Breast epithelium (tissue), 4 donors: ENCODE measurements at regions not wholly inside any gene's neighbourhood (a gene's known extent, or its start where the extent isn't known, plus 50 kb on each side); places are given as distances from the start of the nearest gene placed in this dataset.

Experiments used
- DNase-seq, 2 donors: peaks; one replicate each; pipeline ENCODE4 v3.0.0-alpha.2; 2019; ENCODE audit warnings: low spot score in 2 of 2
- H3K27ac ChIP-seq, 2 donors: fragments of 200-600 bp; sonication (generic) in 1 of 2; one replicate each; pipeline ENCODE4 v1.5.1; 2016 to 2019; ENCODE audit warnings: mild to moderate bottlenecking in 1 of 2
- H3K27me3 ChIP-seq, 2 donors: fragments of 200-600 bp; sonication (generic) in 1 of 2; one replicate each; pipeline versions ENCODE4 v1.5.1 to v1.6.0; 2017 to 2019; ENCODE audit warnings: control low read depth in 1 of 2, mild to moderate bottlenecking in 1 of 2
- H3K36me3 ChIP-seq: fragments of 200-600 bp; one replicate; pipeline ENCODE4 v1.5.1; 2019
- H3K4me1 ChIP-seq, 2 donors: fragments of 200-600 bp; sonication (generic); one replicate each; pipeline ENCODE4 v1.5.1; 2016 to 2019; ENCODE audit warnings: control low read depth in 1 of 2
- H3K4me3 ChIP-seq, 3 donors: fragments of 200-600 bp; sonication (generic); 1 replicate in 2 of 3; 2 replicates in 1 of 3; pipeline ENCODE4 v1.5.1; 2016 to 2019; ENCODE audit warnings: mild to moderate bottlenecking in 3 of 3, moderate library complexity in 2 of 3
- H3K9me3 ChIP-seq, 2 donors: fragments of 200-600 bp; sonication (generic) in 1 of 2; one replicate each; pipeline ENCODE4 v1.5.1; 2016 to 2019; ENCODE audit warnings: control low read depth in 1 of 2
- CTCF ChIP-seq, 3 donors: fragments of 450-650 bp; IDR thresholded peaks; one replicate each; pipeline ENCODE4 v1.5.1; 2016 to 2017; ENCODE audit warnings: antibody characterized with exemption in 3 of 3, mild to moderate bottlenecking in 3 of 3, moderate library complexity in 3 of 3
- POLR2A ChIP-seq: fragments of 450-650 bp; IDR thresholded peaks from one replicate; pipeline ENCODE4 v1.6.1; 2016; ENCODE audit warnings: antibody characterized with exemption, mild to moderate bottlenecking, moderate library complexity
- POLR2AphosphoS5 ChIP-seq, 3 donors: sonication (generic); formaldehyde crosslinking; IDR thresholded peaks; one replicate each; pipeline ENCODE4 v1.6.1; 2017; ENCODE audit warnings: antibody characterized with exemption in 3 of 3
- intact Hi-C: fragments of 100-400 bp; cut with DNase I; formaldehyde crosslinking; loops from one replicate; pipeline ENCODE4 v1.15.1; 2023; ENCODE audit warnings: low total_unique reads

- Histone ChIP-seq H3K9me3 (no peaks in the 10 kb centered on the region), H3K4me1 (no peaks in the 10 kb centered on the region), H3K27ac (no peak overlapping the region), H3K27me3 (no peaks in the 10 kb centered on the region), H3K4me3 (no peak overlapping the region), H3K36me3 (no peaks in the 10 kb centered on the region)
- DNase-seq, result no peak
- TF ChIP-seq CTCF (IDR thresholded peaks at IDR 0.05) (no peak), POLR2A (no peak), POLR2AphosphoS5 (IDR thresholded peaks at IDR 0.05) (no peak)
- intact Hi-C loops, result no loop called here
Measured at GRCh38 chr18:28690836-28691495, 514.0 kb upstream of the CDH2 start.

DNA sequence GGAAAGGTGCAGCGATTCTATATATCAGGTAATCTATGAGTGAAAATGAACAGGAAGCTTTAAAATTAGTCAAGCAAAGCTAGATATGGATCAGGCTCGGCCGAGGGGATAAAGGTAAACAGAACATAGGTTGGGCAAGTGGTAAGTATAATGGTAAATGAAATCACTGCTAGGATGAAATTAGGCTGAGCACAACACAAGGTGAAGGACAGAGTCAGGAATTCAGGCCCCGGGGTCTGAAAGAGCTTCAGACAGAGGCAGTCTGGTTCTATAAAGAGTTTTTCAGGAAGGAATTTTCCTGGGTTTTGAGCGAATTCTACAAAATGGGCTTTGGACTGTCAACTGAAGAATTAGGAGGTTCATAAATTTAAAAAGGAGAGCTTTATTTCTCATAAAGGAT, 513.2 kb upstream of the CDH2 start:
- H3K36me3 ChIP-seq, result no peaks in the 10 kb centered on the region
- H3K4me1 ChIP-seq, result no peaks in the 10 kb centered on the region
- H3K9me3 ChIP-seq, result no peaks in the 10 kb centered on the region
- no peak overlapping the region for H3K4me3 ChIP-seq
- intact Hi-C loops, result no loop called here
- no peak overlapping the region for H3K27ac ChIP-seq
- no peak for TF ChIP-seq CTCF (IDR thresholded peaks at IDR 0.05)
- TF ChIP-seq POLR2A, result no peak
- TF ChIP-seq POLR2AphosphoS5 (IDR thresholded peaks at IDR 0.05), result no peak
- no peak for DNase-seq
- no peaks in the 10 kb centered on the region for H3K27me3 ChIP-seq

DNA sequence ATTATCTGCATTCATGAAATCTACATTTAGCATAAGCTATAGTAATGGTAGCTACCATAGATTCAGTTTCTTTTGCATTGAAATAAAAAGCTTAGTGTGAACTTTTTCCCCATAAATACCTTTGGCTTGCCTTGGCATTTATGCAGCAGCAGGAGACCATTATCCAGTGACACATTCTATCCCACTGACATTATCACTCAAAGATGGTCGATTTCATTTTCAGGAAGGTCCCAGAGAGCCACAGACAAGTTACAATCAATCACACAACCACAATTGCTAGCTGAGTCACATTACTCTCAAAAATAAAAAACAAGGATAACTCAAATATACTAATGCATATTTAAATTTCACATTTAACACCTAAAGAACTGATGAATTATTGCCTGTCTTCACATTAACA, 512.7 kb upstream of the CDH2 start:
- TF ChIP-seq CTCF (IDR thresholded peaks at IDR 0.05), result no peak
- TF ChIP-seq POLR2A, result no peak
- TF ChIP-seq POLR2AphosphoS5 (IDR thresholded peaks at IDR 0.05), result no peak

GRCh38 chr18:28684746-28685355, 507.9 kb upstream of the CDH2 start:
- H3K36me3 ChIP-seq, result no peaks in the 10 kb centered on the region
- no peaks in the 10 kb centered on the region for H3K9me3 ChIP-seq
- H3K4me3 ChIP-seq, result no peak overlapping the region
- TF ChIP-seq POLR2A (no peak), POLR2AphosphoS5 (IDR thresholded peaks at IDR 0.05) (no peak), CTCF (IDR thresholded peaks at IDR 0.05) (no peak)
- intact Hi-C loops, result no loop called here
- H3K27ac ChIP-seq, result no peak overlapping the region
- no peaks in the 10 kb centered on the region for H3K4me1 ChIP-seq
- no peaks in the 10 kb centered on the region for H3K27me3 ChIP-seq
- no peak for DNase-seq

More for the DNA sequence above, 512.7 kb upstream of the CDH2 start:
- Histone ChIP-seq H3K27ac (no peak overlapping the region), H3K4me3 (no peak overlapping the region), H3K9me3 (no peaks in the 10 kb centered on the region), H3K27me3 (no peaks in the 10 kb centered on the region), H3K4me1 (no peaks in the 10 kb centered on the region), H3K36me3 (no peaks in the 10 kb centered on the region)
- no peak for DNase-seq
- intact Hi-C loops, result no loop called here

DNA sequence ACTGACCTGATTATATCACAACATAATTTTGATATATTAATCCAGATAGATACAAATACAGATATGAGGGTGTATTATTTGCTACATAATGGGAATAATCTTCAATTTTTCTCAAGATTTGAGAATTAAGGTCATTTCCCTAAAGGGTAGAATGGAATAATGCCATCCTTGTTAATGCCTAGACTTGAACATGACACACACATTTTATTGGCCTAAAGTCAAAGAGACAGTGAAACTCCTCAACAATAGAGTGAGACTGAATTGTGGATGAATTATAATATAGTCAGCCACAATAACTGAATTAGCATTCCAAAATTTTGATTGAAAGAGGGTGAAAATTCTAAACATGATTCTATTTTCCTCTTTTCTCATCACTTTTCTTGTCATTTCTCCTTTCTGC, 506.0 kb upstream of the CDH2 start:
- no peaks in the 10 kb centered on the region for H3K9me3 ChIP-seq
- no peaks in the 10 kb centered on the region for H3K36me3 ChIP-seq
- DNase-seq, result no peak
- no peaks in the 10 kb centered on the region for H3K4me1 ChIP-seq
- H3K27ac ChIP-seq, result no peak overlapping the region
- intact Hi-C loops, result no loop called here
- TF ChIP-seq POLR2AphosphoS5 (IDR thresholded peaks at IDR 0.05) (no peak), CTCF (IDR thresholded peaks at IDR 0.05) (no peak), POLR2A (no peak)
- no peak overlapping the region for H3K4me3 ChIP-seq
- no peaks in the 10 kb centered on the region for H3K27me3 ChIP-seq
